Activated CD8-positive, alpha-beta T cell treated with anti-CD3 and anti-CD28 coated beads, Interleukin-2, amount 10 ng/mL, durations not matched to agents 7 days and 5 days (primary cell): ENCODE measurements at regions not wholly inside any gene's neighbourhood (a gene's known extent, or its start where the extent isn't known, plus 50 kb on each side); places are given as distances from the start of the nearest gene placed in this dataset.

Source experiments
- ATAC-seq: fragments of 150-1000 bp; cut with Tn5 transposase; one replicate; pipeline ENCODE4 v1.10.0; 2021; ENCODE audit warnings: moderate library complexity
- CTCF ChIA-PET: fragments of 350-600 bp; sonication (Branson Sonifier 250); formaldehyde crosslinking; loops from one replicate; lab custom pipeline; 2021; ENCODE audit warnings: antibody characterized with exemption; lab: Charles Lee
- POLR2A ChIA-PET: fragments of 350-600 bp; sonication (Branson Sonifier 250); formaldehyde crosslinking; loops from one replicate; lab custom pipeline; 2021; ENCODE audit warnings: antibody characterized with exemption; lab: Charles Lee
- DNase-seq: peaks from one replicate; pipeline ENCODE4 v3.0.0-alpha.2; 2020
- H3K27ac Mint-ChIP-seq: one replicate; pipeline ENCODE4 v1.8.0; 2021; ENCODE audit warnings: mild to moderate bottlenecking, mixed read lengths
- H3K27me3 Mint-ChIP-seq: one replicate; pipeline ENCODE4 v1.8.0; 2021; ENCODE audit warnings: low read depth, mixed read lengths
- H3K36me3 Mint-ChIP-seq: one replicate; pipeline ENCODE4 v1.8.0; 2021; ENCODE audit warnings: low read depth, mixed read lengths
- H3K4me1 Mint-ChIP-seq: one replicate; pipeline ENCODE4 v1.8.0; 2021; ENCODE audit warnings: low read depth, mixed read lengths
- H3K4me3 Mint-ChIP-seq: one replicate; pipeline ENCODE4 v1.8.0; 2021; ENCODE audit warnings: mild to moderate bottlenecking, mixed read lengths
- H3K9me3 Mint-ChIP-seq: one replicate; pipeline ENCODE4 v1.8.0; 2022; ENCODE audit warnings: mixed read lengths; ENCODE audit not compliant: insufficient read depth

- no peak for DNase-seq
- no peaks in the 10 kb centered on the region for H3K9me3 Mint-ChIP-seq
- no peaks in the 10 kb centered on the region for H3K4me1 Mint-ChIP-seq
- H3K27me3 Mint-ChIP-seq: no peaks in the 10 kb centered on the region
- no peak for ATAC-seq
- ChIA-PET CTCF (interaction anchor here (0.9 to 2.1 kb wide), 2 partner anchors 9 to 13 kb away, joined by 3 to 5 read pairs; no protein-coding TSS in a partner anchor), POLR2A (interaction anchor here (0.7 kb wide), 1 partner anchor 31 kb away, joined by 5 read pairs; no protein-coding TSS in a partner anchor)
- H3K4me3 Mint-ChIP-seq: no peak overlapping the region
- H3K27ac Mint-ChIP-seq: no peak overlapping the region
- no peaks in the 10 kb centered on the region for H3K36me3 Mint-ChIP-seq
These were observed 83.1 kb upstream of the IRF2BP2 start for GRCh38 chr1:234692966-234693580.

- Mint-ChIP-seq H3K27me3 (no peaks in the 10 kb centered on the region), H3K9me3 (no peaks in the 10 kb centered on the region), H3K27ac (no peak overlapping the region), H3K4me1 (no peaks in the 10 kb centered on the region), H3K36me3 (no peaks in the 10 kb centered on the region), H3K4me3 (no peak overlapping the region)
- ChIA-PET POLR2A (no interaction called here), CTCF (no interaction called here)
- ATAC-seq: no peak
- DNase-seq: no peak
These were observed 81.6 kb upstream of the IRF2BP2 start for GRCh38 chr1:234691567-234691966.

- H3K27me3 Mint-ChIP-seq: peaks cover 2% of the 10 kb centered on the region
- ChIA-PET CTCF (no interaction called here), POLR2A (no interaction called here)
- ATAC-seq: no peak
- no peak for DNase-seq
- no peak overlapping the region for H3K27ac Mint-ChIP-seq
- H3K4me1 Mint-ChIP-seq: no peaks in the 10 kb centered on the region
- H3K9me3 Mint-ChIP-seq: peaks cover 4% of the 10 kb centered on the region
- no peak overlapping the region for H3K4me3 Mint-ChIP-seq
- peaks cover 3% of the 10 kb centered on the region for H3K36me3 Mint-ChIP-seq
These were observed 80.9 kb upstream of the IRF2BP2 start for GRCh38 chr1:234690872-234691271.

- POLR2A ChIA-PET: no interaction called here
- DNase-seq: no peak
- Mint-ChIP-seq H3K27ac (no peak overlapping the region), H3K9me3 (peaks cover 11% of the 10 kb centered on the region), H3K36me3 (peaks cover 6% of the 10 kb centered on the region), H3K4me3 (no peak overlapping the region), H3K27me3 (peaks cover 2% of the 10 kb centered on the region), H3K4me1 (no peaks in the 10 kb centered on the region)
- no peak for ATAC-seq
- CTCF ChIA-PET: interaction anchor here (1.4 kb wide), 1 partner anchor 16 kb away, joined by 4 read pairs; no protein-coding TSS in a partner anchor
These were observed 79.3 kb upstream of the IRF2BP2 start for GRCh38 chr1:234689236-234689635.

GRCh38 chr1:234687011-234687410, 77.0 kb upstream of the IRF2BP2 start:
- H3K36me3 Mint-ChIP-seq: peaks cover 6% of the 10 kb centered on the region
- no peak overlapping the region for H3K27ac Mint-ChIP-seq

GRCh38 chr1:234686035-234686434, 76.1 kb upstream of the IRF2BP2 start:
- Mint-ChIP-seq H3K36me3 (peaks cover 6% of the 10 kb centered on the region), H3K4me3 (no peak overlapping the region), H3K27me3 (peaks cover 2% of the 10 kb centered on the region), H3K27ac (no peak overlapping the region), H3K9me3 (peaks cover 11% of the 10 kb centered on the region), H3K4me1 (no peaks in the 10 kb centered on the region)
- POLR2A ChIA-PET: no interaction called here
- DNase-seq (no peak), ATAC-seq (no peak)
- CTCF ChIA-PET: no interaction called here

More at GRCh38 chr1:234687011-234687410, 77.0 kb upstream of the IRF2BP2 start:
- ChIA-PET POLR2A (no interaction called here), CTCF (no interaction called here)
- Mint-ChIP-seq H3K4me1 (no peaks in the 10 kb centered on the region), H3K9me3 (peaks cover 11% of the 10 kb centered on the region), H3K4me3 (no peak overlapping the region), H3K27me3 (peaks cover 2% of the 10 kb centered on the region)
- no peak for ATAC-seq
- no peak for DNase-seq

- CTCF ChIA-PET: no interaction called here
These were observed 74.9 kb upstream of the IRF2BP2 start for GRCh38 chr1:234684856-234685255.

GRCh38 chr1:234683861-234684632, 74.1 kb upstream of the IRF2BP2 start:
- peaks cover 11% of the 10 kb centered on the region for H3K9me3 Mint-ChIP-seq
- ChIA-PET POLR2A (no interaction called here), CTCF (no interaction called here)
- ATAC-seq (no peak), DNase-seq (no peak)
- H3K4me1 Mint-ChIP-seq: no peaks in the 10 kb centered on the region
- no peak overlapping the region for H3K4me3 Mint-ChIP-seq
- H3K27ac Mint-ChIP-seq: no peak overlapping the region
- H3K36me3 Mint-ChIP-seq: peaks cover 6% of the 10 kb centered on the region
- H3K27me3 Mint-ChIP-seq: peaks cover 2% of the 10 kb centered on the region

More at GRCh38 chr1:234684856-234685255, 74.9 kb upstream of the IRF2BP2 start:
- Mint-ChIP-seq H3K9me3 (peaks cover 11% of the 10 kb centered on the region), H3K27ac (no peak overlapping the region), H3K4me1 (no peaks in the 10 kb centered on the region), H3K27me3 (peaks cover 2% of the 10 kb centered on the region), H3K4me3 (no peak overlapping the region), H3K36me3 (peaks cover 6% of the 10 kb centered on the region)
- DNase-seq (no peak), ATAC-seq (no peak)
- POLR2A ChIA-PET: no interaction called here

GRCh38 chr1:234683127-234683860, 73.3 kb upstream of the IRF2BP2 start:
- H3K27ac Mint-ChIP-seq: no peak overlapping the region
- ChIA-PET CTCF (no interaction called here), POLR2A (no interaction called here)
- H3K4me1 Mint-ChIP-seq: no peaks in the 10 kb centered on the region
- peaks cover 6% of the 10 kb centered on the region for H3K36me3 Mint-ChIP-seq
- DNase-seq: no peak
- no peak overlapping the region for H3K4me3 Mint-ChIP-seq
- peaks cover 11% of the 10 kb centered on the region for H3K9me3 Mint-ChIP-seq
- peaks cover 2% of the 10 kb centered on the region for H3K27me3 Mint-ChIP-seq
- no peak for ATAC-seq

- H3K36me3 Mint-ChIP-seq: peaks cover 6% of the 10 kb centered on the region
- POLR2A ChIA-PET: interaction anchor here (0.9 to 1.1 kb wide), 2 partner anchors 42 to 72 kb away, joined by 3 to 4 read pairs; partner anchors contain the start of gene IRF2BP2
- no peak overlapping the region for H3K4me3 Mint-ChIP-seq
- no peak overlapping the region for H3K27ac Mint-ChIP-seq
- peaks cover 11% of the 10 kb centered on the region for H3K9me3 Mint-ChIP-seq
- no peak for ATAC-seq
- no peak for DNase-seq
- CTCF ChIA-PET: no interaction called here
- no peaks in the 10 kb centered on the region for H3K4me1 Mint-ChIP-seq
- peaks cover 2% of the 10 kb centered on the region for H3K27me3 Mint-ChIP-seq
These were observed 72.0 kb upstream of the IRF2BP2 start for GRCh38 chr1:234681990-234682389.

- Mint-ChIP-seq H3K9me3 (peaks cover 10% of the 10 kb centered on the region), H3K4me3 (no peak overlapping the region), H3K36me3 (peaks cover 4% of the 10 kb centered on the region), H3K27me3 (peaks cover 2% of the 10 kb centered on the region), H3K4me1 (peaks cover 6% of the 10 kb centered on the region), H3K27ac (no peak overlapping the region)
- ChIA-PET POLR2A (no interaction called here), CTCF (interaction anchor here (0.7 kb wide), 1 partner anchor 10 kb away, joined by 3 read pairs; no protein-coding TSS in a partner anchor)
- DNase-seq (no peak), ATAC-seq (no peak)
These were observed 71.1 kb upstream of the IRF2BP2 start for GRCh38 chr1:234681065-234681464.
